Fibroblast of skin of right biceps (primary cell): ENCODE measurements at regions not wholly inside any gene's neighbourhood (a gene's known extent, or its start where the extent isn't known, plus 50 kb on each side); places are given as distances from the start of the nearest gene placed in this dataset.
A peak's percentile ranks its signal among the peaks of the same experiment; 100 is the strongest.

Source experiments
- DNase-seq: peaks from one replicate; pipeline ENCODE4 v3.0.0-alpha.2; 2013

GRCh38 chr6:1024161-1024560, 287.7 kb upstream of the FOXQ1 start:
- DNase-seq, result no peak

DNA sequence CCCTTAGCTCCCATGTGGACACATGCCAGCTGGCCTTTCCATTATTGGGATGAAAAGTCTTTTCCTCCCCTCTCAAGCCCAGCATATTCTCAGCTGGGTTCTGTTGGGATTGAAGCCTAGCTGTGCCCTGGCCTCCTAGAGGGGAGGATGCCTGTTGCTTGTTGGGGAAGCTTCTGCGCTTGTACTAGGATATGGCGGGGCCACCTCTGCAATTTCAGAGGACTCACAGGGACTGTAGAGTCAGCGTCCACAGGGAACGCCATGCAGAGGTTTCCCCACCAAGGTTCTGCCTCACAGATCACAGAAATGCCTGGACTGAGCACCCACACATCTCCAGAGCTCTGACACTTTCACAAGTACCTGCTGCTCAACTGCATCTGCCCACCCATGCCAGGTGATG, 288.7 kb upstream of the FOXQ1 start:
- no peak for DNase-seq

DNA sequence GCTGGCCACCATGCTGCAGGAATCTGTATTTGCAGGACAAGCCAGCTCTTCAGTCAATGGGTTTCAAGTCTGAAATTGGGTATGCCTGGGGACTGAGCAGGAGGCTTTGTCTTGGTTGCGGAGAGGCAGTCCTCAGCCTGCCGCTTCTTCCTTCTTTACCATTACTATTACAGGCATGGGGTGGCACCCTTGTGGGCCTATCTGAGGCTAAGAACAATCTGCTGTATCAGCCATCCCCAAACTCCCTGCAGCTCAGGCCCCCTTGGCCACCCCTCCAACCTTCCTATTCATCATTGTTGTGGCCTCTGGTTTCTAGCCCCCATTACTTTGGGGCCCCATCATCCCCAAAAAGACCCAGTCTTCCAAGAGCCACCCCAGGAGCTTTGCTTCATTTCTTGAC, 289.2 kb upstream of the FOXQ1 start:
- DNase-seq, result no peak

DNA sequence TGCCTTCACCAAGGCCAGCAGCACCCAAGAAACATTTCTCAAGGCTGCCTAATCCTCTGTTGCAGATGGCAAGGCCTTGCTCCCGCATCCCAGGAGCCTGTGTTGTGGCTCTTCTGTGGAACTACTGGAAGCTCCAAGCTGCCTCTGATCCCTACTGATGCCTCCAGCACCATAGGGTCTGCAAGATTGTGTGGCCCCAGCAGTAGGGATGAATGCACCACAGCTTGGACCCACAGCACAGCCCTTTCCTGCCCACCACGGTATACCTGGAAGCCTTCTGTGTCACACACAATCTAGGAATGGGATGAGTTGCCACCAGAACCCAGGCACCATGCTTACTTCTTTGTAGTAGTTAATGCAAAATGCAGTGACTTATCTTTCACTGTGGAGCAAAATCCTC, 291.1 kb upstream of the FOXQ1 start:
- no peak for DNase-seq

DNA sequence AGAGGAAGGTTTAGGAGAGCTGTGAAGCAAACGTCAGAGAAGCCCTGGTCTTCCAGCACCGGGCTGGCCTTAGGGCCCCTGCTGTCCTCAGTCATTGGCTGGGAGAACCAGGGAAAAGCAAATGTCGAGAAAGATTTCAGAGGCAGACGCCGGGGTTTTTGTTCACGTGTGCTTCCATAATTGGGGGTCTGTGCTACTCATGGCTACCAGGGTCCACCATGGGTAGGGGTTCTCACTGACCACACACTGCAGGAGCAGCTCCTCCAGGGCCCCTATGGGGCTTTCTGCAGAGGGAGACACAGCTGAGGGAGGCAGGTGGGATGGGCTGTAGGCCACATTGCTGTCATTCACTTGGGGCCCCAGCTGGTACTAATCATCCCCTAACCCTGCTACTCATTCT, 291.8 kb upstream of the FOXQ1 start:
- no peak for DNase-seq

DNA sequence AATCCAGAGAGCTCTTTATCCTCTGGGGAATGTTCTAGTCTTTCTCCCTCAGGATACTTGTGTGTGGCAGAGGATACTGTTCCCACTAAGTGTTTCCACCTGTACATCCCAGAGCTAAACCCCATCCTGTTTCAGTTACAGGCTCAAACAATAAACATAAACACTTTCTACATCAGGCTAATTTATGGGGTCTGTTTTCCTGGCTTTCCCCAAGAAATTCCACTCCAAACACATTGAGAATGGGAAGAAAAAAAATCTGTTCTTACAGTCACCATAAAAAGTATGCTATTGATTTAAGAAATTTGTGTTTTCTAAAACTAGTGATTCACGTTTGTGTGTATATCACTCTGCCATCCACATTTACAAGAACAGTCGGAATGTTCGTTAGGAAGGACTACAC, 293.9 kb upstream of the FOXQ1 start:
- no peak for DNase-seq

DNA sequence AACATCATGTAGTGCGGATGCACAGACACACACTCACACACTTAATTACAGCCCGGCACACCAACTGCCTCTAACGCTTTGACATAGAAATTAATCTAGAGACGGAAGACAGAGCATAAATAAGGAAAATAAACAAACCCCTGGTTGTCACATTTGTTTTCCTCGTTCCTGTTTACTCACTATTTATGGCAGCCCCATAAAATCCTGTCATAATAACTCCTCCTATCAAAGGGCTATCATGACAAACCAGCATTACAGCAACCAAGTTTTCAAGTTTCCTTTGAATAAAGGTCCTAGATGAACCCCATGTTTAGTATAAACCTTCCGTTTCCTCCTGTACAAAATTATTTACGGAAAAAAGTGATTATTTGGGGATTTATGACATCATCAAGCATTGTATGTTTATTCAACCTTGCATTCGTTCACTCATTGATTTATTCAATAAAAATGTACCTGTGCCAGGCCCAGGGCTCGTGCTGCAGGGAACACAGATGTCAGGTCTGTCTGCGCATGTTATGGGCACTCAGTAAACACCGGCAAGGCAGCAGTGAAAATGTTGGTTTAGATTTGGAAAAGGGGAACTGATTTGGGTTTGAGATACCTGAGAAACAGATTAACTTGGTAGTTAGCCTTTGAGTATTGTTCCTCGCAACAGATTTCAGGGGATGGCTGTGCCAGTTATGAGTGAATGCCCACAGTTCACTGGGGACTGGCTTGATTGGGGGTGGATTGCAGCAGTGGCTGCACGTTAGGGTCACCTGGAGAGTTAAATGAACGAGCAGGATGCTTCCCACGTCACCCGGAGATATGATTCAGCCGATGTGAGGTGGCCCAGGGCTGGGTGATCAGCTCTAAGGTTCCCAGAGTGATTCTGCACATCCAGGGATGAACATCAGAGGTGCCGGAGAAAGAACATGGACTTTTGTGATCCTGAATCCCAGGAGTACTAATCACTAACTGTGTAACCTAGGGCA, 295.3 kb upstream of the FOXQ1 start:
- no peak for DNase-seq

DNA sequence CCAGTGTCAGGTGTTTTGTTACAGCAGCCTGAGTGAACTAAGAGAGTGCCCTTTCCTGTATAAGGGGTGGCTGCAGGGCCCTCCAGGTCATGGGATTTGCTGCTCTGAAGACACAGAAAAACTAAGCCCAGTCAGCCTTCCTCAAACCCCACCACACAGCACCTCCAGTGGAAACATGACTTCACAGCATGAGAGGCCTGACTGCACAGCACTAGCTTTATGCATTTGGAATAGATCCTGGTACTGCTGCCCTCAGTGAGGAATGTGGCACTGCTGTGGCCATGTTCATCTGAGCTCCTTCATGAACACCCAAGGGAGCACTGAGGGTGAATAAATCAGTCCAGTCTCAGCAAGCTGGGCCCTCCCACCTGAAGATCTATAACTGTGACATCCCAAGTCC, 296.1 kb upstream of the FOXQ1 start:
- peak; percentile 5 for DNase-seq

DNA sequence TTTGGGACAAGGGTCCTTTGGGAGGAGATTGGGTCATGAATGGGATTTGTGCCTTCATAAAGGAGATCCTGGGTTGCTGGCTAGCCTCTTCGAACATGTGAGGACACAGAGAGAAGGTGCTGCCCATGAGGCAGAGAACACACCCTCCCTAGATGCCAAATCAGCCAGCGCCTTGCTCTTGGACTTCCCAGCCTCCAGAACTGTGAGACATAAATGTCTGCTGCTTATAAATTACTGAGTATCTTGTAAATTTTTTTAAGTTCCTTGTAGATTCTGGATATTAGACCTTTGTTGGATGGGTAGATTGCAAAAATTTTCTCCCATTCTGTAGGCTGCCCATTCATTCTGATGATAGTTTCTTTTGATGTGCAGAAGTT, 297.5 kb upstream of the FOXQ1 start:
- DNase-seq, result no peak

- no peak for DNase-seq
These were observed 298.1 kb upstream of the FOXQ1 start for GRCh38 chr6:1013656-1014430.

GRCh38 chr6:1009103-1009502, 302.8 kb upstream of the FOXQ1 start:
- DNase-seq, result no peak

DNA sequence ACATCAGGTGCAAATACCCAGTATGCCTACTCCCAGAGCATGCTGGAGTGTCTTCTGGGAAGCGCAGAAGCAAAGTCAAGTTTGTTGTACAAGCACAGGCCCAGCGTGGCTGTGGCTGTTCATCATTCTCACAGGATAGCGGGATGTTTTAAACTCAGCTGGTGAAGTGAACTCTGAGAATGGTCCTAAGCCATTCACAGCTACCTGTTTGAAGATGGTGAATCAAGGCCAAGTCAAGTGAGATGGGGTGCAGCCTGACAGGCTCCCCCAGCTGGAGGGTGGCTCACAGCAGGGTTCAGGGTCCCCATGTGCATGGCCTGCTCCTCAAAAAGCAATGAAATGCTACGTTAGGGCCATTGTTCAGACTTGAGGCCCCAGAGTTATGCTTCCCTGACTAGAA, 304.7 kb upstream of the FOXQ1 start:
- DNase-seq, result no peak

GRCh38 chr6:1004885-1005630, 306.8 kb upstream of the FOXQ1 start:
- peak; percentile 31 for DNase-seq

GRCh38 chr6:1003394-1004160, 308.3 kb upstream of the FOXQ1 start:
- no peak for DNase-seq

DNA sequence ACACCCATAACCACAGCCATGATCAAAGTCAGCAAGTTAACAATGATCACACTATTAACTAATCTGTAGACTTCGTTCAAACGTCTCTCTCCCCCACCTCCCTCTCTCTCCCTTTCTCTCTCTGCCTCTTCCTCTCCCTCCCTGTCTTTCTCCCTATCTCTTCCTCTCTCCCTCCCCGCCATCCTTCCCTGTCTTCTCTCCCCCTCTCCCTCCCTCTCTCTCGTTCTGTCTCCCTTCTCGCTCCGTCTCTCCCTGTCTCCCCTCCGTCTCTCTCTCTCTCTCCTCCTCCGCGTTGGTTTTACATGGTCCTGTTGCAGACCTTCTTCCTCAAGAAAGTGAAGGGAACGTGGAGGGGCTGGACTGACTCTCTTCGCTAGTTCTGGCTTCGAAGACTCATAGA, 308.9 kb upstream of the FOXQ1 start:
- DNase-seq, result no peak

- DNase-seq, result no peak
These were observed 308.9 kb upstream of the EXOC2 start for GRCh38 chr6:1001655-1002349.

DNA sequence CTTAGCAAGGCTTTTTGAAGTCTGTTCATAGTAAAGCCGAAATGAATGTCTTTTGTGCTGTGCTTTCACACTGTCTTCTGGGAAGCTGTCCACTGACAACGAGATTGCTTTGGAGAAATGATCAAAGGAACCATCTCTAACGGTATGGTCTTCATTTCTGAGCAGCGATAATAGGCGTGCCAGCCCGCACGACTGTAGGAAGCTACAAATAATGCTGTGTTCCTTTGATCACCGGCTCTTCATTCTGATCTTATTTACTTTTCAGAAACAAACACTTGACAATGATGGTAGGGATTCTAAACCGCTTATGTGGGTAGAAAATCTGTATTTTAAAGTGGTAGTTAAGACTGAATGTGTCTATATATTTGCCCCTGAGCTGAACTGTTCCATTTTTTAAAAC, 306.6 kb upstream of the EXOC2 start:
- no peak for DNase-seq

DNA sequence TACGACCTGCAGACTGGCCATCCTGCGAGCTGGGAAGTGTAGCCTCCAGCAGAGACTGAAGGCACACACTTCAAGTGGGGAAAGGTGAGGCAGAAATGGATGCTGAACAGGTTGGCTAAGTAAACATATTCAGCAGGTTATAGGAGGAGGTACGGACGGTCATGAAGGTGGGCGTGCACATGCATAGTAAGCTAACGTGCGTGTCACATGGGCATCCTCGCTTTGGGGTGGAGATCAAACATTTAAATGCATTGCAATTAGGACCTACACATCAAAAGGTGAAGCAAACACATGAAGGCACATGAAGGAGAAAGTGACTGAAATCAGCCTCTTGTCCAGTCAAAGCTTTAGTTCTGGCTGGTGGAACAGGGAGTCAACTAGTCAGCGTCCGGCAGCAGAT, 305.6 kb upstream of the EXOC2 start:
- DNase-seq, result no peak

DNA sequence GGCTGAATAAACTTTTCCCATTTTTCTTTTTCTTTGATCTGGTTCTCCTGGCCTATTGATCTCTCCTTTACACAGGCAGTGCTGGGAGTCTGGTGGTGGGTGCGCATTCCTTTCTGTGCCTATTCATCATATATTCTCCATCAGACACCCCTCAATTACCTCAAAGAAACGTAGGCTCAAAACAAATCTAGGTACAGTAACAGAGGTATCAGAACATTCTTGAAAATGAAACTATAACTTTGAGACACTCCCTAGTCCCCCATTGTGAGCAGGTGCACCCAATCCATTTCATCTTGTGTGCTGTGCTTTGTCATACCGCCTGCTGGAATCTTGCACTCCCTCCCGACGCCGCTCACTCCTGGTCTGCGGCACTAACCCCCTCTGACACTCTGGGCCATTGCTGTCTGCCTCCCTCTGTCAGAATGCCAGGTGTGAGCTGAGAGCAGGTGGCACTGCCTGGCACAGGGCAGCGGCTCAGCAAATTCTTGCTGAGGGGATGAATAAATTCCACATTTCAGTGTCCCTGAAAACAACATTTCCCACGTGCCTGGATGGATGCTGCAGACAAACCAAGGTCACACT, 303.4 kb upstream of the EXOC2 start:
- DNase-seq, result no peak

DNA sequence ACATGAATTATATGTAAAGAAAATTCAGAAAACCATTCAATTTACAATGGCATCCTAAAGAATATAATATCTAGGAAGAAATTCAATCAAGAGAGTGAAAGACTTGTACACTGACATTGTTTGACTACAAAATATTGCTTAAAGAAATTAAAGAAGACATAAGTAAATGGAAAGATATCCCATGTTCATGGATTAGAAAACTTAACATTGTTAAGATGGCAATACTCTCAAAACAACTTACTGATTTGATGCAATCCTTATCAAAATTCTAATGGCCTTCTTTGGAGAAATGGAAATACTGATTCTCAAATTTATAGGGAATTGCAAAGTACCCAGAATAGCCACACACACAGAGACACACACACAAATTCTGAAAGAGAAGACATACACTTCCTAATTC, 298.3 kb upstream of the EXOC2 start:
- no peak for DNase-seq

DNA sequence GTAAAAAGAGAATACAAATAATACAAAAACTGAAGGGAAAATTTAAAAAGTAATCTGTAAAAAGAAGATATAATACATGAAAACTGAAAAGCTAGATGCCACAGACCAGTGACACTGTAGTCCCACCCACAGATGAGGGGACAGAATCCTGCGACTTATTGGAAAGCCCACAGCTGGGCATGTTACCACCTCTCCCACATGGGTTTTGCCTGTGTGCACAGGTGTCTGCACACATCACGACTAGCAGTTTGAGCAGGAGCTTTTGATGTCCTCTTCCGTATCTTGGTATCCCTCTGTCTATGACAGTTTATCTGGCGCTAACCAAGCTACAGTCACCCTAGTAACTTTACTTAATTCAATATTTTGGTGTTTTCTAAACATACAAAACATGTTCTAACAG, 291.1 kb upstream of the EXOC2 start:
- no peak for DNase-seq
